GM21381 (cell line): ENCODE measurements at regions not wholly inside any gene's neighbourhood (a gene's known extent, or its start where the extent isn't known, plus 50 kb on each side); places are given as distances from the start of the nearest gene placed in this dataset.
"Not testable (repeated sequence)": the region's sequence is repeated elsewhere in the genome, so short reads cannot be mapped to it uniquely, and the experiment has no call there.

Experiments
- ATAC-seq: cut with Tn5 transposase; IDR thresholded peaks from one replicate; pipeline ENCODE4 v1.9.1; 2021; ENCODE audit warnings: mild to moderate bottlenecking, moderate library complexity; ENCODE audit not compliant: unreplicated experiment

DNA sequence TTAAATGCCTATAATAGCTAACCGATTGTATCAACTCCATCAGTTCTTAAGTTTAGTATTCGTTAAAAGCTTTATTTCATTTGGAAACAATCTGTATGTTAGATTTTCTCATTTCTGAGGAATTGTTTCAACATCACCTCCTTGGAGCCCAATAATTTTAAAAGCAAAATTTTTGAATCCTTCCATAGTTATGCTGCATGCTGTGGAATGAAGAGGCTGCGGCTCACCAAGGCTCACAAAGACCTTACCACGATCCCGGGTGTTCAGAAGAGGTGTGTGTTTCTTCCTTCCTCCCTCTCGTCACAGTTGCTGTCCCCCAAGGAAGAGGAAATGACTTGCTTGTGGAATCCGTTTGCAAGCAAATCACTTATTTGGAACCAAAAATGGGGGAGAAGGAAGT lies 143.8 kb downstream of the FGF1 start:
- no peak for ATAC-seq

- no peak for ATAC-seq
These were observed 144.9 kb downstream of the FGF1 start for GRCh38 chr5:142540922-142541422.

DNA sequence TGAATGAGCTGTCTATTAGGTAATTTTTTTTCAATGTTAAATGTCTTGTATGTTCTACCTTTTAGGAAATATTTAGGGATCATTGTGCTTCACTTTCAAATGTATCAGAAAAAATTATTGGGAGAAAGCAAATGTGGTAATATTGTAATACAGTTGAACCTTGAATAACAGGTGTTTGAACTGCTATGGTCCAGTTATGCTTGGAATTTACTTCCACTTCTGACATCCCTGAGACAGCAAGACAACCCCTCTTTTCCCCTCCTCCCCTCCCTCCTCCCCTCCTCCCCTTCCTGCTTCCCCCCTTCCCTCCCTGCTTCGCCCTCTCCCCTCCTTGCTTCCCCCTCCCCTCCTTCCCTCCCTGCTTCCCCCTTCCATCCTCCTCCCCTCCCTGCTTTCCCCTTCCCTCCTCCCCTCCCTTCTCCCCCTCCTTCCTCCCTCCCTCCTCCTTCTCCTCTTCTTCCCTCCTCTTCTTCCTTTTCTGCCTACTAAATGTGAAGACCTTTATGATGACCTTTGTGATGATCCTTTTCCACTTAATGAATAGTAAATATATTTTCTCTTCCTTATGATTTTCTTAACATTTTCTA lies 146.6 kb downstream of the FGF1 start:
- ATAC-seq, result no peak

DNA sequence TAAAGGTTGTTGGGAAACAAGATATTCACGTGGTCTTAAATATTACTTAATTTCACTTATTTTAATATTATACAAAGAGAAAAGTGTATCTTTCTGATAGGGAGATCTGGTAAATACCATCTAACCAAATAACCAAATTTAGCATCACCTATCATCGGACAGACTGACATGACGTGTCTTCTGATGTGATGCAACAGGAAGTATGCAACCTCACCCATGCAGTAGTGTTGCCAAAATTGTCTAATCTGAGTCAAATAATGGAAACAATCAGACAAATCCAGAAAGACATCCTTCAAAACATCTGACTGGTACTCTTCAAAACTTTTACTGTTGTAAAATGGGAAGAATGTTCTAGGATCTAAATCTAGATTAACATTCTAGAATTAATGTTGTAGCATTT lies 148.0 kb downstream of the FGF1 start:
- ATAC-seq, result no peak

- ATAC-seq, result no peak
These were observed 153.1 kb downstream of the FGF1 start for GRCh38 chr5:142532781-142533176.

DNA sequence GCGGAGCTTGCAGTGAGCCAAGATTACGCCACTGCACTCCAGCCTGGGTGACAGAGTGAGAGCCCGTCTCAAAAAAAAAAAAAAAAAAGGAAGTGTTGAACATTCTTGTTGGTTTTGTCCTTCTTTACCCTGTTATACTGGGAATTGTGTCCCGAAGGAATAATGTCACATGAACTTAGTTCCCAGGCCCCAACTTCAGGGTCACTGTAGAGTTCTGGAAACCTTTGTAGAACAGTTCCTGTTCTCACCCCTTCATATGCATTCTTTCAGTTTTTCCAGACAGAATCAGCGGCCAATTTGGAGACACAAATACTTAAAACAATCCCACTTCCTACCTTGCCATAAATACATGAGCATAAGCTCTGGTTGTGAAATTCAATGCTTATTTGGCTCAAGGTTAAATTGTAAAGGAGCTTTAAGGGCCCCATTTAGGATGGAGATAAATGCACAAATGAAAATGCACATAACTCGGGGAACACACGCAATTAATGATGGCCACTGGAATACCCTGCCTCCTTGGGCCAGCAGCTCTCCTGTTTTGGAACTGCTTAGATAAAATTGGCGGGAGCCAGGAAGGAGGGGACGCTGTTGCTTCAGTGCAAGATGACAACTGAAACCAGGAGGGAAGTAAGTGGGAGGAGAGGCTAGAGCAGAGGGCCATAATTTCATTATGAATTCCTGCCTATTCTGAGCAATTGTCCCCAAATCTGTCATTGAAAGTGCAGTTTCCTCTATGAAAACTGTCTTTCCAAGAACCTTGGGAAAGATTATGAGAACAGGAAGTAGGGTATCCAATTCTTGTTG lies 153.7 kb downstream of the FGF1 start:
- no peak for ATAC-seq

- ATAC-seq, result no peak
These were observed 155.0 kb downstream of the FGF1 start for GRCh38 chr5:142530904-142531303.

- no peak for ATAC-seq
These were observed 156.1 kb downstream of the FGF1 start for GRCh38 chr5:142529626-142530278.

GRCh38 chr5:142527664-142528295 lies 158.1 kb downstream of the FGF1 start:
- no peak for ATAC-seq

DNA sequence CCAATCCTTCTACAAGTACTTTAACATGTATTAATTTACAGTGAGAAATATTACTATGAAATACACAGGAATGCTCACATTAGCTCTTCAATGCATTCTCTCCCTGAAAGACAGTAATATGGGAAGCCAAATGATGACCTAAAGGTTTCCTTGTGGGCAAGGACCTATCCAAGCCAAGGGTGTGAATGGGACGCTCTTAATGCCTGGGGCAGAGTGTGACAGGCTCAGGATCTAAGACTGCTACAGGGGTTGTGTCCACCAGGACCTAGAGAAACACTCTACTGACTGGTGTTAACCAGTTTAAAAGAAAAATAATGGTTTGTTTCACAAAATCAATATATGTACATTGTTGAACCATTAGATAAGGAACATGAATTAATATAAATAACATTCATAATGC lies 158.7 kb downstream of the FGF1 start:
- no peak for ATAC-seq

DNA sequence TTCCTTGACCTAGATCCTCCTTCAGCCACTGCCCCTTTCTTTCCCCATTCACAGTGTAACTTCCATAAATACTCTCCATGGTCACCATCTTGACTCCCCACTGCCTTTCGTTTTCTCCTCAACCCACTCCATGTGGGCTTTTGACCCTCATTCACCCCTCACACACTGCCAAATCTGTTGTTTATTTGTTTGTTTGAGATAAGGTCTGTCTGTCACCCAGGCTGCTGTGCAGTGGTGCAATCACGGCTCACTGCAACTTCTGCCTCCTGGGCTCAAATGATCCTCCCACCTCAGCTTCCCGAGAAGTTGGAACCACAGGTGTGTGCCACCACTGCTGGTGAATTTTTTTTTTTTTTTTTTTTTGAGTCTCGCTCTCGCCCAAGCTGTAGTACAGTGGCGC lies 162.9 kb downstream of the FGF1 start:
- ATAC-seq, result no peak

- no peak for ATAC-seq
These were observed 164.2 kb downstream of the FGF1 start for GRCh38 chr5:142521706-142522105.

- ATAC-seq, result no peak
These were observed 165.0 kb downstream of the FGF1 start for GRCh38 chr5:142520885-142521284.

DNA sequence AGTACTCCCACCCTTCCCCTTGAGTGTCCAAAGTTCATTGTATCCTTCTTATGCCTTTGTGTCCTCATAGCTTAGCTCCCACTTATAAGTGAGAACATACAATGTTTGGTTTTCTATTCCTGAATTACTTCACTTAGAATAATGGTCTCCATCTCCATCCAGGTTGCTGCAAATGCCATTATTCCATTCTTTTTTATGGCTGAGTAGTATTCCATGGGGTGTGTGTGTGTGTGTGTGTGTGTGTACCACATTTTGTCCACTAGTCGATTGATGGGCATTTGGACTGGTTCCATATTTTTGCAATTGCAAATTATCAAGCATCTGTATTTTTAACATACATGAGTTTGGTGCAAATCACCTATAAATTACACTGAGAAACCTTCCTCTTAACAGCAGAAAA lies 166.0 kb downstream of the FGF1 start:
- not testable (repeated sequence) for ATAC-seq

GRCh38 chr5:142517840-142518239 lies 168.1 kb downstream of the FGF1 start:
- no peak for ATAC-seq

GRCh38 chr5:142516732-142517131 lies 169.2 kb downstream of the FGF1 start:
- no peak for ATAC-seq

GRCh38 chr5:142515036-142515435 lies 170.9 kb downstream of the FGF1 start:
- no peak for ATAC-seq

DNA sequence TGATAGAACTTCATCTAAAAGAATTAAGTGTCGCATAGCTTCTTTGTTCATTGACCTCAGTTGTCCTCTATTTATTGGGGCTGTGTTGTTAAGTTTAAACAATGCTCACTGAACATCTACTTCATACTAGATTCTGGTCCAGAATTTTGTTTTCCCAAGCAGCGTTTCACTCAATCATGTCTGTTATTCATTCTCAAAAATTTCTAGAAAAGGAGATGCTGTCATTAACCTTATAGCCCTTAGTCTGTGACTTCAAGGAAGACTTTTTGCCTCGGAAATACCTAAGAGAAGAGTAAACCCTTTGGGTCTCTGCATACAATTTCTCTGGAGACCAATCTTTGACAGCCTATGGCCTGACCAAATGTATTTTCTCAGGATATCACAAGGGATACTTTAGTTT lies 171.7 kb downstream of the FGF1 start:
- no peak for ATAC-seq

DNA sequence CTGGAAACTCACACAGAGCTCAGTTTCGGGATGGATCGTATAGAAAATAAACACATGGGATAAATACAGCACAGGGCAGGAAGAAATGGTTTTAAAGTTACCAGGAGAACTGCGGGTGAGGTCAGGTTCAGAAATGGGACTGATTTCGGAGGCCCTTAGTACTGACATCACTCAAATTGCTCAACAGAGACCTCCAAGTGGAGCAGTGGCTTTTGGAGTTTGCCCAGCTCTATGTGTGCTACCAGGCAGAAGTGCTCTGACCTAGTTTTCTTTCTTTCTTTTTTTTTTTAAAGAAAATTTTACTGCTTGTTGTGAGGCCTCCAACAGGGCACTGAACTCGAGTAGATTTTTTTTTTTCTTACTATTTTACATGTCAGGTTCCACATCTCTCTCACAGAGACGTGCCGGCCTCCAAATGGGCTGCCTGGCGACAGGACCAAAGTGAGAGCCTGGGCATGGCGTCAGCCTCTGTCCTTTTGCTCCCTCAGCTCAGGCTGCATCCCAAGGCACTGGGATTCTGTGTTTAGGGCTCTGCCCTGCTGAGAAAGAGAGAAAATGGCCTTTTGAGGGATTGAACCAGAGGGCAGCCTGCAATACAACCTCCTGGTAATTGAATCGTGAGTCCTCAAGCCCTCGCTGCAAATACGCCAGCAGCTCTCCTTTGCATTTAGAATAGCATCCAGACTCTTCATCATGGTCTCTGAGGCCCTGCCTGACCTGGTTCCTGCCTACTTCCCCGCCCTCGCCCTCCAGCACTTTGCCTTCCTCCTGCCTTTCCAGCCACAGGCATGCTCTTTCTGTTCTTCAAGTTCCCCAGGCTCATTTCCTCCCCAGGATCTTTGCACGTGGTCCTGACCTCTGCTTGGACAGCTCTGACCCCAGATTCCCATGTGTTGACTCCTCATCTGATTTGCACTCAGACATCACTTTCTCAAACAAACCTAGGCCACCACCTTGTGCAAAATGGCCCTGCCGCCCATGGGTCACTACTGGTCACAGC lies 173.5 kb downstream of the FGF1 start:
- ATAC-seq, result no peak

DNA sequence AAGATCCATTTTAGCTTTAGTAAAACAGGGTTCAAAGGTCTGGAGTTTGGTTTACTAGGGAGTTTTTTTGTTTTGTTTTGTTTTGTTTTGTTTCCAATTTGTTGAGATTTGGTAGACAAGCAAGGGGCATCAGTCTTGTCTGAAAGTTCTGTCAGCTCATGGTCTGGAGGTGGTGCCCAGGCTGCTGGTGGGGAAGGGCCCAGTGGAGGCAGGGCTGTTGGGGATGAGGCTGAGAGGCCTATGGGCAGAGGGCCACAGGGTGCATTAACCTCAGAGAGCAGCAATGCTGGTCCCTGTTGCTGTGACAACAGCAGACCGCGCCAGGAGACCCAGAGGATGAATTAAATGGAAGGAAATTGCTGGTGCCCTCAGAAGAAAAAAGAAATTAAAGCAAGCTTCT lies 174.5 kb downstream of the FGF1 start:
- ATAC-seq, result no peak
